ENCODE measurements at regions not wholly inside any gene's neighbourhood (a gene's known extent, or its start where the extent isn't known, plus 50 kb on each side); places are given as distances from the start of the nearest gene placed in this dataset.

- no peaks in the 10 kb centered on the region for H3K79me2 ChIP-seq (ENCODE audit: insufficient read depth, low read length)
- no peaks in the 10 kb centered on the region for H3K9me2 ChIP-seq (replicated peaks; ENCODE audit: insufficient read depth, low read length)
- no peaks in the 10 kb centered on the region for H3F3A ChIP-seq (ENCODE audit: insufficient read depth)
- no peaks in the 10 kb centered on the region for H3K27me3 ChIP-seq (ENCODE audit: low read length)
- H3K36me3 ChIP-seq (ENCODE audit: low read length), result no peaks in the 10 kb centered on the region
- no peak overlapping the region for H2AFZ ChIP-seq (ENCODE audit: low read depth, low read length, severe bottlenecking)
- H3K9ac ChIP-seq (ENCODE audit: low read length), result no peak overlapping the region
- H3K4me2 ChIP-seq (ENCODE audit: low read depth, low read length, poor library complexity, severe bottlenecking), result no peak overlapping the region
- no peak overlapping the region for H3K27ac ChIP-seq (ENCODE audit: low read depth, low read length)
- H3K4me3 ChIP-seq (ENCODE audit: insufficient read depth, low read length, poor library complexity, severe bottlenecking), result no peak overlapping the region
- no peak for TF ChIP-seq EZH2phosphoT487 (conservative IDR thresholded peaks at IDR 0.05; ENCODE audit: low read length)
- no peak for TF ChIP-seq CTCF (IDR thresholded peaks at IDR 0.05; ENCODE audit: insufficient read depth, low read length, poor library complexity, severe bottlenecking)
- H4K20me1 ChIP-seq (ENCODE audit: low read depth, low read length), result no peaks in the 10 kb centered on the region
- no peaks in the 10 kb centered on the region for H3K9me3 ChIP-seq (ENCODE audit: insufficient read depth, low read length)
Observed at GRCh38 chr6:163777716-163778115, 363.2 kb downstream of the QKI start.

DNA sequence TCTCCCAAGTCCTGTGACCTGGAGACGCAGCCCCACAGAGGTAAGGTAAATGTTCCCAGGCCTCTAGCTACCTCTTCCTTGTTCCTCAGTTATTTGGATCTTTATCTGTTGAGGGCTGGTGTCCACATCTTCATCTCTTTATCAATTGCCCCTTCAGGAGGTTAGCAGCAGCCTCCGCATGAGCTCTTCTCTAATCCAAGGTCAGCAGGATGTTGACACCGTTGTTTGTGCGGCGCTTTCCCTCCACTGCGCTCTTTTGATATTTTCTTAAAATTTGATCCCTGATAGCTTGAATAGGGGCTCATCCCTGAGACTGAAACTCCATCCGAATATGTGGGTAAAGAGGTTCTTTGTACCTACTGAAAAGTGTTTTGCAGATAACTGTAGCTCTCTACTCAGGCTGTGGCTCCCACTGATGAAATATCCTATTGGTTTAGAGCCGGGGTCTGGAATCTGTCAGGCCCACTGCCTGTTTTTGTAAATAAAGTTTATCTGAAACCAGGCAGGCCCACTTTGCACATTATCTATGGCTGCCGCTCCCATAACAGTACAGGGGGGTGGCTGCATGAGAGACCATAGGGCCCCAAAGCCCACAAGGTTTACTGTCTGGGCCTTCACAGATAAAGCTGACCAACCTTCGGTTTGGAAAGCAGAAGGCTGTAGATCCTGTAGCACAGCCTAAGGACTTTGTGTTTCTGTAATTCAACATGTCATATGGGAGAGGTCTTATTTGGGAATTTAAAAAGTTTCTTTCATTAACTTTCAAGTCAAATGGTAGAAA, 362.6 kb downstream of the QKI start:
- Histone ChIP-seq H3K9me2 (replicated peaks; ENCODE audit: insufficient read depth, low read length) (no peaks in the 10 kb centered on the region), H2AFZ (ENCODE audit: low read depth, low read length, severe bottlenecking) (no peak overlapping the region), H3K9me3 (ENCODE audit: insufficient read depth, low read length) (no peaks in the 10 kb centered on the region), H3K79me2 (ENCODE audit: insufficient read depth, low read length) (no peaks in the 10 kb centered on the region), H3F3A (ENCODE audit: insufficient read depth) (no peaks in the 10 kb centered on the region), H3K4me2 (ENCODE audit: low read depth, low read length, poor library complexity, severe bottlenecking) (no peak overlapping the region), H3K27ac (ENCODE audit: low read depth, low read length) (no peak overlapping the region), H3K4me3 (ENCODE audit: insufficient read depth, low read length, poor library complexity, severe bottlenecking) (no peak overlapping the region), H3K9ac (ENCODE audit: low read length) (no peak overlapping the region), H4K20me1 (ENCODE audit: low read depth, low read length) (no peaks in the 10 kb centered on the region), H3K27me3 (ENCODE audit: low read length) (no peaks in the 10 kb centered on the region), H3K36me3 (ENCODE audit: low read length) (no peaks in the 10 kb centered on the region)
- TF ChIP-seq EZH2phosphoT487 (conservative IDR thresholded peaks at IDR 0.05; ENCODE audit: low read length) (no peak), CTCF (IDR thresholded peaks at IDR 0.05; ENCODE audit: insufficient read depth, low read length, poor library complexity, severe bottlenecking) (no peak)

- no peak overlapping the region for H3K4me2 ChIP-seq (ENCODE audit: low read depth, low read length, poor library complexity, severe bottlenecking)
- H3F3A ChIP-seq (ENCODE audit: insufficient read depth), result no peaks in the 10 kb centered on the region
- no peaks in the 10 kb centered on the region for H3K9me3 ChIP-seq (ENCODE audit: insufficient read depth, low read length)
- H4K20me1 ChIP-seq (ENCODE audit: low read depth, low read length), result no peaks in the 10 kb centered on the region
- H3K27ac ChIP-seq (ENCODE audit: low read depth, low read length), result no peak overlapping the region
- no peak overlapping the region for H2AFZ ChIP-seq (ENCODE audit: low read depth, low read length, severe bottlenecking)
- H3K9me2 ChIP-seq (replicated peaks; ENCODE audit: insufficient read depth, low read length), result no peaks in the 10 kb centered on the region
- no peak overlapping the region for H3K4me3 ChIP-seq (ENCODE audit: insufficient read depth, low read length, poor library complexity, severe bottlenecking)
- no peak for TF ChIP-seq EZH2phosphoT487 (conservative IDR thresholded peaks at IDR 0.05; ENCODE audit: low read length)
- no peak for TF ChIP-seq CTCF (IDR thresholded peaks at IDR 0.05; ENCODE audit: insufficient read depth, low read length, poor library complexity, severe bottlenecking)
- no peak overlapping the region for H3K9ac ChIP-seq (ENCODE audit: low read length)
- H3K27me3 ChIP-seq (ENCODE audit: low read length), result no peaks in the 10 kb centered on the region
- H3K79me2 ChIP-seq (ENCODE audit: insufficient read depth, low read length), result no peaks in the 10 kb centered on the region
- H3K36me3 ChIP-seq (ENCODE audit: low read length), result no peaks in the 10 kb centered on the region
Observed at GRCh38 chr6:163776196-163776905, 361.8 kb downstream of the QKI start.
